GM19463 (cell line): ENCODE measurements at regions not wholly inside any gene's neighbourhood (a gene's known extent, or its start where the extent isn't known, plus 50 kb on each side); places are given as distances from the start of the nearest gene placed in this dataset.

Source experiments
- ATAC-seq: cut with Tn5 transposase; IDR thresholded peaks from one replicate; pipeline ENCODE4 v1.9.1; 2021; ENCODE audit warnings: mild to moderate bottlenecking, moderate library complexity; ENCODE audit not compliant: unreplicated experiment

DNA sequence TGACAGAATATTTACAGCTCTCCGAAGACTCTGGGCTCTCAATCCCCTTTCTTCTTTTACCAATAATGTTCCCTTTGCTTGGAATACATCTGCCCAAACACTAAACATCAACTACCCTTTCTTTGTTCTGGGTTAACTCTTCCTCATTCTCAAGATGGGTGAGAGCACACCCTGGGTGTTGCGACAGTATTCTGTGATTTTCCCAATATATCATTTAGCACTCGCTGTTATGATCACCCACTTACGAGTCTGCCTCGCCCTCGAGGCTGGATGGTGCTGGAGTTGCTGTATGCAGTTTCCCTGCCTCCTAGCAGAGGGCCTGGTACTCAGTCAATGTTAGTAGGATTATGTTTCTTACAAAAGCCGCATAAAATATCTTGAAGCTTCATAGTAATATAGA is 93.2 kb downstream of the SOCS6 start:
- ATAC-seq, result no peak

DNA sequence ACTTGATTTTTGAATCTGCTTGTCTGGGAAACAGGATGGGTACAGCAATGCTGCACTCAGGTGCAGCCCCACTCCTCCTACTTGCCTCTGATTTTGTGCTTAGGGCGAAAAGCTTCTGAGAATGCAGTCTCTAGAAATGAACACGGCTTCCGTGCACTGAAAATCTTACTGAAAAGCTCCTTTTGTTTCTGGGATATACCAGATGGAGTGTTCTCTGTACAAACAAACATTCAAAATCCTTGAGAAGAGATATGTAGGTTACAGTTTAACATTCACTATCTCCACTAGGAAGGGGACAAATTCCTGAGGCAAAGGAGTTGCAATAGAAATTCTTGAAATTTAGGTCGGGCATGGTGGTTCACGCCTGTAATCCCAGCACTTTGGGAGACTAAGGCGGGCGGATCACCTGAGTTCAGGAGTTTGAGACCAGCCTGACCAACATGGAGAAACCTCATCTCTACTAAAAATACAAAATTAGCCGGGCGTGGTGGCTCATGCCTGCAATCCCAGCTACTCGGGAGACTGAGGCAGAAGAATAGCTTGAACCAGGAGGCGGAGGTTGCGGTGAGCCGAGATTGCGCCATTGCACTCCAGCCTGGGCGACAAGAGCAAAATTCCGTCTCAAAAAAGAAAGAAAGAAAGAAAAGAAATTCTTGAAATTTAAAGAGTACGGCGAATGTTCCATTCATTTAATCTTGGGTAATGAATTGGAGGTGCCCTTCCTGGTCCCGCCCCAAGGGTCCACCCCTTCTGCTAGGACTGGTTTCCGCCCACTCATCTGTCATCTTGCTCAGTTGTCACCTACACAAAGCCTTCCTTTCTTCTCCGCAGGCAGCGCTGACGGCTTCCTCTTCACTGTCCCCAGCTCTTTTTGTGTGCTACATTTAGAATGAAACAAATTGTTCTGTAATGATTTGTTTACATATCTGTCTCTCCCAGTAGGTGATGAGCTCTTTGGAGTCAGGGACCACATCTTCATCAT is 92.4 kb downstream of the SOCS6 start:
- no peak for ATAC-seq
